Pancreas (tissue), 10 donors: ENCODE measurements at regions not wholly inside any gene's neighbourhood (a gene's known extent, or its start where the extent isn't known, plus 50 kb on each side); places are given as distances from the start of the nearest gene placed in this dataset.

ENCODE experiments used
- ATAC-seq, 4 donors: fragments of 200-7000 bp; cut with Tn5 transposase; one replicate each; pipeline versions ENCODE4 v1.8.0 to v1.9.1; 2020; ENCODE audit warnings: mild to moderate bottlenecking in 4 of 4, moderate library complexity in 4 of 4
- DNase-seq, 6 donors: peaks; one replicate each; pipeline ENCODE4 v3.0.0-alpha.2; 2020
- FAIRE-seq: peaks from 2 replicates; lab custom pipeline; 2012; peaks lifted over from hg19 to GRCh38; lab: Jason Lieb, UNC
- H3K27ac ChIP-seq, 4 donors: fragments of 200-600 bp; sonication (generic); 1 replicate in 3 of 4; 2 replicates in 1 of 4; pipeline versions ENCODE4 v1.5.0 to v1.8.0; 2020
- H3K27me3 ChIP-seq, 4 donors: fragments of 200-600 bp; one replicate each; pipeline ENCODE4 v1.8.0; 2021
- H3K36me3 ChIP-seq, 3 donors: fragments of 200-600 bp; sonication (generic) in 1 of 3; one replicate each; pipeline versions ENCODE4 v1.5.0 to v1.8.0; 2020 to 2021
- H3K4me1 ChIP-seq, 3 donors: fragments of 200-600 bp; one replicate each; pipeline ENCODE4 v1.8.0; 2021
- H3K4me3 ChIP-seq, 4 donors: fragments of 200-600 bp; sonication (generic) in 2 of 4; one replicate each; pipeline versions ENCODE4 v1.5.0 to v1.8.0; 2020 to 2021
- H3K9me3 ChIP-seq, 4 donors: fragments of 200-600 bp; one replicate each; pipeline ENCODE4 v1.8.0; 2021
- CTCF ChIP-seq, 4 donors: fragments of 200-600 bp; sonication (generic) in 3 of 4; IDR thresholded peaks; one replicate each; pipeline versions ENCODE4 v1.5.0 to v1.8.0; 2021; ENCODE audit warnings: antibody characterized with exemption in 4 of 4
- WGBS, 2 donors: extraction: QIAGEN DNeasy Blood & Tissue Kit; methylation state at CpG; one replicate each; pipeline ENCODE4 v1.1.7; 2013; 5-methylcytosine and 5-hydroxymethylcytosine counted together
- intact Hi-C, 3 donors: fragments of 100-400 bp; cut with DNase I; formaldehyde crosslinking; loops; one replicate each; pipeline versions ENCODE4 v1.11.1 to v1.14.2; 2022
- donor health status: healthy with polysubstance abuse.
- donor health status: DM: no; HTN: no; CAD: no; lungs with moderate emphysema.
- donor health status: DM: no; HTN: no; CAD: no.
- donor health status: control.
- donor health status: control.
- donor health status: Bipolar disorder and iron deficiency.
- donor health status: DM: yes; HTN: yes; CAD: no.
- donor health status: DM: no; HTN: no; CAD: no.
- donor health status: DM: no; HTN: no; CAD: no.
- donor health status: DM: yes; HTN: yes; CAD: no.

- FAIRE-seq (no peak), DNase-seq (no peak), ATAC-seq (no peak)
- no peak for TF ChIP-seq CTCF (IDR thresholded peaks at IDR 0.05)
- H3K27ac ChIP-seq: no peak overlapping the region
- no peak overlapping the region for H3K4me3 ChIP-seq
- intact Hi-C loops: loop anchor here in 1 of 3 donors (10.0 kb wide), 1 partner anchor 190 kb away; no protein-coding TSS in a partner anchor
- H3K27me3 ChIP-seq: peaks cover 0 to 3% (median 0%) of the 10 kb centered on the region in 4 donors
- no peaks in the 10 kb centered on the region for H3K36me3 ChIP-seq
- 83 to 89% methylated on average over 10 of the region's 10 CpGs for WGBS, 2 donors
- H3K9me3 ChIP-seq: no peaks in the 10 kb centered on the region
- no peaks in the 10 kb centered on the region for H3K4me1 ChIP-seq
These were observed 50.6 kb upstream of the SMNDC1 start for GRCh38 chr10:110355141-110355831.

GRCh38 chr10:110355922-110356627 is 51.4 kb upstream of the SMNDC1 start:
- H3K27me3 ChIP-seq: peaks cover 0 to 3% (median 0%) of the 10 kb centered on the region in 4 donors
- FAIRE-seq (no peak), DNase-seq (no peak), ATAC-seq (no peak)
- no peak overlapping the region for H3K4me3 ChIP-seq
- intact Hi-C loops: loop anchor here in 1 of 3 donors (10.0 kb wide), 1 partner anchor 189 kb away; no protein-coding TSS in a partner anchor
- H3K27ac ChIP-seq: no peak overlapping the region
- no peak for TF ChIP-seq CTCF (IDR thresholded peaks at IDR 0.05)
- H3K9me3 ChIP-seq: no peaks in the 10 kb centered on the region
- WGBS, 2 donors: 72 to 76% methylated on average over 9 of the region's 9 CpGs
- no peaks in the 10 kb centered on the region for H3K36me3 ChIP-seq
- H3K4me1 ChIP-seq: no peaks in the 10 kb centered on the region

- H3K4me3 ChIP-seq: no peak overlapping the region
- H3K36me3 ChIP-seq: no peaks in the 10 kb centered on the region
- ATAC-seq: peak in 2 of 4 donors; percentile 8 to 26
- 75 to 84% methylated on average over 18 to 19 of the region's 19 CpGs for WGBS, 2 donors
- H3K27me3 ChIP-seq: peaks cover 0 to 2% (median 0%) of the 10 kb centered on the region in 4 donors
- H3K9me3 ChIP-seq: no peaks in the 10 kb centered on the region
- no peaks in the 10 kb centered on the region for H3K4me1 ChIP-seq
- intact Hi-C loops: loop anchor here in 1 of 3 donors (10.0 kb wide), 1 partner anchor 188 kb away; no protein-coding TSS in a partner anchor
- no peak overlapping the region for H3K27ac ChIP-seq
- TF ChIP-seq CTCF (IDR thresholded peaks at IDR 0.05): no peak
- DNase-seq: no peak
- FAIRE-seq: no peak
These were observed 52.0 kb upstream of the SMNDC1 start for GRCh38 chr10:110356628-110357245.

- Histone ChIP-seq H3K27ac (no peak overlapping the region), H3K9me3 (no peaks in the 10 kb centered on the region), H3K36me3 (no peaks in the 10 kb centered on the region), H3K27me3 (no peaks in the 10 kb centered on the region), H3K4me3 (no peak overlapping the region), H3K4me1 (no peaks in the 10 kb centered on the region)
- DNase-seq (no peak), ATAC-seq (no peak), FAIRE-seq (no peak)
- WGBS, 2 donors: 84 to 87% methylated on average over 17 of the region's 17 CpGs
- intact Hi-C loops: loop anchor here in 1 of 3 donors (10.0 kb wide), 1 partner anchor 187 kb away; no protein-coding TSS in a partner anchor
- TF ChIP-seq CTCF (IDR thresholded peaks at IDR 0.05): no peak
These were observed 52.6 kb upstream of the SMNDC1 start for GRCh38 chr10:110357252-110357780.
